Astrocyte (in vitro differentiated cells and primary cell): ENCODE measurements at regions not wholly inside any gene's neighbourhood (a gene's known extent, or its start where the extent isn't known, plus 50 kb on each side); places are given as distances from the start of the nearest gene placed in this dataset.
"Not testable (repeated sequence)": the region's sequence is repeated elsewhere in the genome, so short reads cannot be mapped to it uniquely, and the experiment has no call there.

Experiments
- DNase-seq: peaks from one replicate; pipeline ENCODE4 v3.0.0-alpha.2; 2010; ENCODE audit warnings: low read depth
- FAIRE-seq: peaks from 2 replicates; lab custom pipeline; 2011; peaks lifted over from hg19 to GRCh38; lab: Jason Lieb, UNC
- H2AFZ ChIP-seq: 2 replicates; pipeline ENCODE4 v1.6.0; 2012; ENCODE audit warnings: low read depth, low read length, inconsistent platforms
- H3K27ac ChIP-seq: 2 replicates; pipeline ENCODE4 v1.5.1; 2011; ENCODE audit warnings: low read depth, low read length, inconsistent platforms
- H3K27me3 ChIP-seq: 2 replicates; pipeline ENCODE4 v1.6.0; 2011; ENCODE audit warnings: low read length, inconsistent platforms; ENCODE audit not compliant: insufficient read depth
- H3K36me3 ChIP-seq: 2 replicates; pipeline ENCODE4 v1.5.1; 2011; ENCODE audit warnings: low read length, inconsistent platforms; ENCODE audit not compliant: insufficient read depth
- H3K4me1 ChIP-seq: 2 replicates; pipeline ENCODE4 v1.5.1; 2011; ENCODE audit warnings: low read length, inconsistent platforms; ENCODE audit not compliant: insufficient read depth
- H3K4me2 ChIP-seq: 2 replicates; pipeline ENCODE4 v1.6.0; 2012; ENCODE audit warnings: low read length, inconsistent platforms
- H3K4me3 ChIP-seq: 2 replicates; pipeline ENCODE4 v1.5.1; 2011; ENCODE audit warnings: low read depth, mild to moderate bottlenecking, low read length, inconsistent platforms; ENCODE audit not compliant: insufficient read depth
- H3K79me2 ChIP-seq: 2 replicates; pipeline ENCODE4 v1.6.0; 2012; ENCODE audit warnings: mild to moderate bottlenecking, low read length, inconsistent platforms; ENCODE audit not compliant: insufficient read depth
- H3K9ac ChIP-seq: 2 replicates; pipeline ENCODE4 v1.6.0; 2012; ENCODE audit warnings: mild to moderate bottlenecking, low read length, inconsistent platforms
- H3K9me3 ChIP-seq: 2 replicates; pipeline ENCODE4 v1.5.1; 2012; ENCODE audit warnings: low read depth, mild to moderate bottlenecking, low read length, inconsistent platforms; ENCODE audit not compliant: insufficient read depth
- H4K20me1 ChIP-seq: 2 replicates; pipeline ENCODE4 v1.6.0; 2012; ENCODE audit warnings: low read length, inconsistent platforms; ENCODE audit not compliant: insufficient read depth
- H3K27ac Mint-ChIP-seq: one replicate; pipeline ENCODE4 v1.8.0; 2021; ENCODE audit warnings: mild to moderate bottlenecking, mixed read lengths; ENCODE audit not compliant: unreplicated experiment
- H3K27me3 Mint-ChIP-seq: one replicate; pipeline ENCODE4 v1.8.0; 2021; ENCODE audit warnings: low read depth, mixed read lengths; ENCODE audit not compliant: unreplicated experiment
- H3K36me3 Mint-ChIP-seq: one replicate; pipeline ENCODE4 v1.8.0; 2021; ENCODE audit warnings: low read depth, mixed read lengths; ENCODE audit not compliant: unreplicated experiment
- H3K4me1 Mint-ChIP-seq: one replicate; pipeline ENCODE4 v1.8.0; 2021; ENCODE audit warnings: low read depth, mixed read lengths; ENCODE audit not compliant: unreplicated experiment
- H3K4me3 Mint-ChIP-seq: one replicate; pipeline ENCODE4 v1.8.0; 2021; ENCODE audit warnings: mild to moderate bottlenecking, moderate library complexity, mixed read lengths; ENCODE audit not compliant: unreplicated experiment
- H3K9me3 Mint-ChIP-seq: one replicate; pipeline ENCODE4 v1.8.0; 2021; ENCODE audit warnings: mild to moderate bottlenecking, mixed read lengths; ENCODE audit not compliant: unreplicated experiment
- EZH2 ChIP-seq: IDR thresholded peaks from 2 replicates; pipeline ENCODE4 v1.6.1; 2012; ENCODE audit warnings: mild to moderate bottlenecking, low read length, inconsistent platforms; ENCODE audit not compliant: insufficient read depth
- TF ChIP-seq, protein P1 (sequence below): IDR thresholded peaks from 2 replicates; pipeline ENCODE4 v1.5.1; 2011; ENCODE audit warnings: low read depth, mild to moderate bottlenecking, inconsistent platforms, low read length, moderate library complexity; ENCODE audit not compliant: insufficient read depth

DNA sequence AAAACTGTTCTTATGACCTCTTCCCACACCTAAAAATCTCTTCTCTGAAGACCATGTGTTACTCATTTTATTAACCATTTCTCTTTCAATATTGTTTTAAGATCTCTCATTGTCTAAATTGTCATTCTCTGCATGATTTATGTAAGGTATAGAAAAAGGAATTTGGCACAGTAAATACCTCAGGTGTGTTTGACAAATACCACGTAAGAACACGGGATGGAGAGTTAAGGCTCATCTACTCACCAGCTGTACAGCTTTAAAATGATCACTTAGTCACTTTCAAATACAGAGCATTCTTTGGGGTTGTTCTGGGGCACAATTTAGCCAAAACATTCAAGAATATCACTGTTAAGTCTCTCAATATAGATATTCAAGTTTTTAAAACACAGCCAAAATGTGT lies 627.1 kb downstream of the MCTP2 start:
- Histone ChIP-seq H3K36me3 (no peaks in the 10 kb centered on the region), H3K79me2 (no peaks in the 10 kb centered on the region), H3K9ac (no peak overlapping the region), H3K9me3 (no peaks in the 10 kb centered on the region), H3K4me2 (no peak overlapping the region), H4K20me1 (no peaks in the 10 kb centered on the region), H2AFZ (no peak overlapping the region), H3K27me3 (no peaks in the 10 kb centered on the region), H3K4me3 (no peak overlapping the region), H3K27ac (no peak overlapping the region), H3K4me1 (no peaks in the 10 kb centered on the region)
- TF ChIP-seq, protein P1, sequence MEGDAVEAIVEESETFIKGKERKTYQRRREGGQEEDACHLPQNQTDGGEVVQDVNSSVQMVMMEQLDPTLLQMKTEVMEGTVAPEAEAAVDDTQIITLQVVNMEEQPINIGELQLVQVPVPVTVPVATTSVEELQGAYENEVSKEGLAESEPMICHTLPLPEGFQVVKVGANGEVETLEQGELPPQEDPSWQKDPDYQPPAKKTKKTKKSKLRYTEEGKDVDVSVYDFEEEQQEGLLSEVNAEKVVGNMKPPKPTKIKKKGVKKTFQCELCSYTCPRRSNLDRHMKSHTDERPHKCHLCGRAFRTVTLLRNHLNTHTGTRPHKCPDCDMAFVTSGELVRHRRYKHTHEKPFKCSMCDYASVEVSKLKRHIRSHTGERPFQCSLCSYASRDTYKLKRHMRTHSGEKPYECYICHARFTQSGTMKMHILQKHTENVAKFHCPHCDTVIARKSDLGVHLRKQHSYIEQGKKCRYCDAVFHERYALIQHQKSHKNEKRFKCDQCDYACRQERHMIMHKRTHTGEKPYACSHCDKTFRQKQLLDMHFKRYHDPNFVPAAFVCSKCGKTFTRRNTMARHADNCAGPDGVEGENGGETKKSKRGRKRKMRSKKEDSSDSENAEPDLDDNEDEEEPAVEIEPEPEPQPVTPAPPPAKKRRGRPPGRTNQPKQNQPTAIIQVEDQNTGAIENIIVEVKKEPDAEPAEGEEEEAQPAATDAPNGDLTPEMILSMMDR, result no peak
- no peak for TF ChIP-seq EZH2
- Mint-ChIP-seq H3K36me3 (no peaks in the 10 kb centered on the region), H3K27ac (peak overlapping the region; percentile 1), H3K4me3 (no peak overlapping the region), H3K27me3 (no peaks in the 10 kb centered on the region), H3K4me1 (peaks cover 19% of the 10 kb centered on the region), H3K9me3 (no peaks in the 10 kb centered on the region)
- FAIRE-seq (no peak), DNase-seq (no peak)

DNA sequence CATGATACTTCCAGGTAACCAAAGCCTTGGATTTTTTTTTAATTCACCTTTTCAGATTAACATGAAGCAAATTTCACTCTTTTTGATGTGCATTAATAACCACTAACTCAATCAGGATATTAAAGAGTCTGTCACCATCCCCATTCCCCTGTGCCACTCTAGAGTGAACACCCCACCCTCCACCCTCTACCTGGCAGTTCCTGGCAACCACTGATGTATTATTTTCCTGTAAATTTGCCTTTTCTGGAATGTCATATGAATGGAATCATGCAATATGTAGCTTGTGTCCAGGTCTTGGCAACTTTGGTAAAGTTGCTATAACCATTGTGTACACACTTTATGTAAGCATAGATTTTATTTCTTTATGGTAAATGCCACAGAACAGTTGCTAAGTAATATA lies 627.6 kb downstream of the MCTP2 start:
- H3K9ac ChIP-seq, result no peak overlapping the region
- no peak overlapping the region for H2AFZ ChIP-seq
- H3K9me3 Mint-ChIP-seq, result peaks cover 3% of the 10 kb centered on the region
- H3K9me3 ChIP-seq, result no peaks in the 10 kb centered on the region
- no peak overlapping the region for H3K27ac Mint-ChIP-seq
- no peak overlapping the region for H3K4me2 ChIP-seq
- H3K36me3 Mint-ChIP-seq, result no peaks in the 10 kb centered on the region
- H4K20me1 ChIP-seq, result no peaks in the 10 kb centered on the region
- TF ChIP-seq EZH2, result no peak
- TF ChIP-seq, protein P1, result no peak
- H3K4me3 Mint-ChIP-seq, result no peak overlapping the region
- H3K4me1 ChIP-seq, result no peaks in the 10 kb centered on the region
- no peaks in the 10 kb centered on the region for H3K27me3 Mint-ChIP-seq
- no peak overlapping the region for H3K4me3 ChIP-seq
- H3K4me1 Mint-ChIP-seq, result peaks cover 19% of the 10 kb centered on the region
- no peaks in the 10 kb centered on the region for H3K79me2 ChIP-seq
- no peaks in the 10 kb centered on the region for H3K36me3 ChIP-seq
- FAIRE-seq (no peak), DNase-seq (no peak)
- H3K27ac ChIP-seq, result no peak overlapping the region
- H3K27me3 ChIP-seq, result no peaks in the 10 kb centered on the region

- Histone ChIP-seq H3K9me3 (no peaks in the 10 kb centered on the region), H3K4me3 (no peak overlapping the region), H3K27ac (no peak overlapping the region), H3K36me3 (no peaks in the 10 kb centered on the region), H3K4me2 (no peak overlapping the region), H4K20me1 (no peaks in the 10 kb centered on the region), H3K4me1 (no peaks in the 10 kb centered on the region), H2AFZ (no peak overlapping the region), H3K27me3 (no peaks in the 10 kb centered on the region), H3K9ac (no peak overlapping the region), H3K79me2 (no peaks in the 10 kb centered on the region)
- Mint-ChIP-seq H3K27ac (no peak overlapping the region), H3K9me3 (peaks cover 3% of the 10 kb centered on the region), H3K36me3 (no peaks in the 10 kb centered on the region), H3K4me3 (no peak overlapping the region), H3K27me3 (no peaks in the 10 kb centered on the region), H3K4me1 (no peaks in the 10 kb centered on the region)
- no peak for TF ChIP-seq EZH2
- TF ChIP-seq, protein P1, result no peak
- FAIRE-seq (no peak), DNase-seq (no peak)
These were observed 633.2 kb downstream of the MCTP2 start for GRCh38 chr15:94864600-94864999.

- not testable (repeated sequence) for DNase-seq, FAIRE-seq, H2AFZ ChIP-seq, H3K27ac Mint-ChIP-seq, H3K9me3 Mint-ChIP-seq, H3K4me2 ChIP-seq, H3K9ac ChIP-seq, H3K4me1 ChIP-seq, H3K4me3 Mint-ChIP-seq, H3K4me1 Mint-ChIP-seq, H3K9me3 ChIP-seq, H3K27me3 ChIP-seq, H3K27ac ChIP-seq, H4K20me1 ChIP-seq, H3K36me3 ChIP-seq, H3K79me2 ChIP-seq, H3K4me3 ChIP-seq, H3K36me3 Mint-ChIP-seq, H3K27me3 Mint-ChIP-seq
These were observed 636.9 kb downstream of the MCTP2 start for GRCh38 chr15:94868265-94868664.
